ENCODE measurements at regions not wholly inside any gene's neighbourhood (a gene's known extent, or its start where the extent isn't known, plus 50 kb on each side); places are given as distances from the start of the nearest gene placed in this dataset.

- no peak for DNase-seq
Measured at GRCh38 chr6:7041511-7042026, 66.2 kb upstream of the RREB1 start.

DNA sequence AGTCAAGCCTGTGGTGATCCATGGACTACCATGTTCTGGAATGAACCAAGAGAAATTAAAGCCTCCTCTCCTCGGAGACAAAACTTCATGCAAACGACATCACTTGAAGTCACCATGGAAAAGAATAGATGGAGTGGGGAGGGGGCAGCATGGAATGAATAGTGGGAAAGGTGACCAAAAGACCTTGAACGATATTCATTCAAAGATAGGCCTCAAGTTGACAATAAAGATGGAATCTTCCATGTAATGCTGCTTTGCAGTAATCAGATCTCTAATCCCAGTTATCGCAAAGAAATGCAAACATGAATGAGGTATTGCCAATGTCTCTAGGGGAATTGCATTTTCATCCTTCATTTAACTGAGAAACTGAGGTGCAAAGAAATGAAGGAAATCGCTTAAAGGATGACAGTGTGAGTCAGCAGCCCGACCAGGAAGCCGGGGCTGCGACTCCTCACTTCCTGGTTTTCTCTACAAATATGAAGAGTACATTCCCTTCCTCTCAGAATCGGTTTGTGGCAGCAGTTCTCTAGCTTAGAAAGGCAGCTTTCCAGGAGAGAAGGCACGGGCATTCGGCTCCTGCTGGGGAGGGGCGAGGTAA lies 65.6 kb upstream of the RREB1 start:
- no peak for DNase-seq

DNA sequence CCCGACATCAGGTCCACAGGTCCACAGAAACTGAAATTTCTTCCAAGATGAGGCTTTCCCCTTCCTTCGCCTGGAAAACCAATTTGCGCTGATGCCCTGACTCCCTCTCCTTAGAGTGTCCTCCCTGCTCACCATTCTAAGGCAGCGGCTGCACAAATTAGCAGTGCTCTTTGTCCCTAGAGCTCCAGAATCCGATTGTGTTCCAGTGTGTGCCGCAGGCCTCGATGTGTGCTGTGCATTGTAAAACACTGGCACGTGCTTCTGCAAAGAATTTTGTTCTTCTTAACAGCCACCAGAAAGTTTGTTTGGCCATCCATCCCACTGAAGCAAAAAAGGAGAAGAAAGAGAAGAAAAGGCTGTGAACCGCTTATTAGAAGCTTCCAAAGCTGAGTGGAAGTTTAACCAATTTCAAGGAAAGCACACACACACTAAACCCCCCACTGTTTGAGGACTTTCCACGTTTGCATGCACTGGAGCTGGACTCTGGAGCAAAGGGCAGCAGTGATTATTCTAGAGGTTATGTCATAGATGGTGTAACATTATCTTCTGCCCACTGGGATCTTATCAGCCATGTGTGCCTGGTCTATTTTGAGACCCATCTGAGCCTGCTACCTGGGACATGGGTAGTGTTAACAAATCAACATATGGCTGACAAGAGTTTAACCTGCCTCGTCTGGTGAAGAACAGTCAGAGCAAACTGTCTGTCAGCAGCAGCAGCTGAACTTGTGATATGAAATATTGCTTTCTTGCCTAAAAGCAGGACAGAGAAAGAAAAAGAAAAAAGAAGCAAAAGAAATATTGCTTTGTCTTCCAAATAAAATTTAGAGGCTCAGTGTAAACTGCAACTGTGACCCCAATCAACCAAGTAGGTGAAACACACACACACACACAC lies 64.9 kb upstream of the RREB1 start:
- DNase-seq = no peak

GRCh38 chr6:7045331-7045730 lies 62.4 kb upstream of the RREB1 start:
- DNase-seq = no peak

DNA sequence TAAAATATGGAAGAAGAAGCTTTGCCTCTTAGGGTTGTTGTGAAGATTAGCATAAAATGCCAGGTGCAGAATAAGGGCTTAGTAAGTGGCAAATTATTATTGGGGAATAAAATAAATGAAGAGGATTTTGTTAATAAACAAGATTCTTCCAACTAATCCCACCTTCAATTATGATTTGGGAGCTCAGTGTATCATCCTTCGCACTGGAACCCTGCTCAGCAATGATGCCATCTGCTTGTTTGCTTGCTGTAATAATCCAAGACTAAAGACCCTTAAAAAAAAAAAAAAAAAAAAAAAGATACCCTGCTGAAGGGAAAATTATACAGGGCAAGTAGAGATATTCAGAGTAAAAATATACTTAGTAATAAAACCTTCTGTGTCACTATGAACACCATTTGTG lies 62.0 kb upstream of the RREB1 start:
- no peak for DNase-seq

- DNase-seq = no peak
Measured at GRCh38 chr6:7047128-7047527, 60.6 kb upstream of the RREB1 start.

DNA sequence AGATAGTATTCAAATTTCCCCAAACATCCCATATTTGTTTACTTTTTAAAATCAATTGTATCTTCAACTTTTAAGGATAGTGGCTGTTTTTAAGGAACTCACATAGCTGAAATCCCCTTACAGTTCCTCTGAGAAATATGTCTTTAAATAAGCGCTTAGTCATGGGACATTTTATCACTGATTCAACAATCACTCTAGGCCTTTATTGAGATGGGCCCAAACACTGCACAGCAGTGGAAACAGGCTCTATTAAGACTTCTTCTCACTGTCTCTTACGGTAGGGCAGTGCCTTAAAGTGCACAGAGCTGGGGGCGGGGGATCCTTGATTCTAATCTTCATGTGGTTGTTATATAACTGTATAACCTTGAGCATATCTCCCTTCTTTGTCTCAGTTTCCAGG lies 59.8 kb upstream of the RREB1 start:
- no peak for DNase-seq

DNA sequence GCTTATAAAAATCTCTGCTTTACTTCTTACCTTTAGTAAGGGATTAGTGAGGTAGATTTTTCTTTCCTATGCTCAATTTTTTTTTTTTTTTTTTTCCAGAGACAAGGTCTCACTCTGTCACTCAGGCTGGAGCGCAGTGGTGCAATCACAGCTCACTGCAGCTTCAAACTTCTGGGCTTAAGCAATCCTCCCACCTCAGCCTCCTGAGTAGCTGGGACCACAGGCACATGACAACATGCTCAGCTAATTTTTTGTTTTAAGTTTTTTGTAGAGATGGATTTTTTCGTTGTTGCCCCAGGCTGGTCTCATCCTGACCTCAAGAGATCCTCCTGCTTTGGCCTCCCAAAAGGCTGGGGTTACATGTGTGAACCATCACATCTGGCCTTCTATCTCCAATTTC lies 58.9 kb upstream of the RREB1 start:
- no peak for DNase-seq

- DNase-seq = no peak
Measured at GRCh38 chr6:7050004-7050403, 57.8 kb upstream of the RREB1 start.

- DNase-seq = peak; percentile 32 to 36
Measured at GRCh38 chr6:7050872-7051779, 56.6 kb upstream of the RREB1 start.

DNA sequence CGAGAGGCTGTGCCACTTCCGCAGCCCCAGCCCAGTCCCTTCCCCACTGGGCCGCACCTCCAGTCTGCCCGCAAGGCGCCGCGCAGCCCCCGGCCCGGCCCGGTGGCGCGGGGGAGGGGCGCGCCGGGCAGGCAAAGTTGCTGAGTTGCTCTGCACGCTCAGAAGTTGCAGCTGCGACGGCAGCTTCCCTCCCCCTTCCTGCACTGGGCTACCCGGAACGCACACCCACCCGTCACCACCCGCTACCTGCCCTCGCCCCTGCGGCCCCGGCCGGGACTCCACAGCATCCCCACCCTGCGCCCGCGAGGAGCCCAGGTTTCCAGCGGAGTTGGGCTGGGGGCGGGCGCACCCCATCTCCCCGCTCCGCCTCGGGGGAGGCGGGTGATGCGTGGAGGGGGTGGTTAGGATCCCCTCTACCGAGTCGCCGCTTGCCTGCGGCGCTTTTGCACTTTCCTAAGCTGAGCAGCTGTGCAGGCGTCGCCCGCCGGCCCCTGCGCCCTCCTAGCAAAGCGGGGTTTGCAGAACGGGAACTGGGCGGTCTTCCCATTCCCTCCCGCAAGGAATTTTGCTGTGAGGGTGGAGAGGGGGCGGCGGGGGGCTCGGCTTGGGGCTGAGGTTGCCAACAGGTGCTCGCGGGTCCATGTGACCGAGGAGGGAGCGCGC lies 55.9 kb upstream of the RREB1 start:
- DNase-seq = peak; percentile 43 to 58

- DNase-seq = peak in 1 of 2 experiments; percentile 22
Measured at GRCh38 chr6:7052443-7053011, 55.2 kb upstream of the RREB1 start.

GRCh38 chr6:7053125-7053774 lies 54.5 kb upstream of the RREB1 start:
- DNase-seq = no peak

Data from activated T-cell treated with anti-CD3 and anti-CD28 coated beads, Interleukin-2, amount 50 U/mL, for 48 hours (primary cell).